GM23338 (cell line): ENCODE measurements at regions not wholly inside any gene's neighbourhood (a gene's known extent, or its start where the extent isn't known, plus 50 kb on each side); places are given as distances from the start of the nearest gene placed in this dataset.

Experiments used
- ATAC-seq: fragments of 200-7000 bp; cut with Tn5 transposase; 3 replicates; pipeline ENCODE4 v1.9.1; 2020
- DNase-seq: peaks from one replicate; pipeline ENCODE4 v3.0.0-alpha.2; 2015; ENCODE audit warnings: low spot score
- H2AFZ ChIP-seq: fragments of 200-600 bp; sonication (generic); 2 replicates; pipeline ENCODE4 v1.8.0; 2016; ENCODE audit warnings: antibody characterized with exemption, mild to moderate bottlenecking, moderate library complexity
- H3F3A ChIP-seq: fragments of 200-600 bp; sonication (generic); replicated peaks from 2 replicates; pipeline ENCODE4 v1.8.0; 2017; ENCODE audit warnings: antibody characterized with exemption, mixed run types, low read depth
- H3K27ac ChIP-seq: fragments of 200-600 bp; sonication (generic); 2 replicates; pipeline ENCODE4 v1.6.1; 2016; ENCODE audit warnings: low read depth
- H3K27me3 ChIP-seq: fragments of 200-600 bp; sonication (generic); 2 replicates; pipeline ENCODE4 v1.8.0; 2016; ENCODE audit warnings: mild to moderate bottlenecking, mixed run types, moderate library complexity; ENCODE audit not compliant: insufficient read depth
- H3K36me3 ChIP-seq: fragments of 200-600 bp; sonication (generic); 2 replicates; pipeline ENCODE4 v1.8.0; 2016; ENCODE audit warnings: mild to moderate bottlenecking; ENCODE audit not compliant: insufficient read depth
- H3K4me1 ChIP-seq: fragments of 200-600 bp; sonication (generic); 2 replicates; pipeline ENCODE4 v1.8.0; 2016; ENCODE audit warnings: mild to moderate bottlenecking, moderate library complexity; ENCODE audit not compliant: insufficient read depth
- H3K4me2 ChIP-seq: fragments of 200-600 bp; sonication (generic); 2 replicates; pipeline ENCODE4 v1.7.1; 2017; ENCODE audit warnings: mixed run types
- H3K4me3 ChIP-seq: fragments of 200-600 bp; sonication (generic); 2 replicates; pipeline ENCODE4 v1.6.1; 2016; ENCODE audit warnings: mixed run types
- H3K79me2 ChIP-seq: fragments of 200-600 bp; sonication (generic); replicated peaks from 2 replicates; pipeline ENCODE4 v1.8.0; 2017; ENCODE audit warnings: mild to moderate bottlenecking; ENCODE audit not compliant: insufficient read depth
- H3K9me2 ChIP-seq: fragments of 200-600 bp; sonication (generic); 2 replicates; pipeline ENCODE4 v1.8.0; 2017; ENCODE audit not compliant: insufficient read depth
- H4K20me1 ChIP-seq: fragments of 200-600 bp; sonication (generic); replicated peaks from 2 replicates; pipeline ENCODE4 v1.8.0; 2017; ENCODE audit warnings: mild to moderate bottlenecking; ENCODE audit not compliant: insufficient read depth
- H3K27ac Mint-ChIP-seq: 2 replicates; pipeline ENCODE4 v1.8.0; 2020; ENCODE audit warnings: inconsistent platforms, mild to moderate bottlenecking, moderate library complexity, mixed read lengths
- H3K27me3 Mint-ChIP-seq: 3 replicates; pipeline ENCODE4 v1.8.0; 2022; ENCODE audit warnings: low read depth, mild to moderate bottlenecking, moderate library complexity, mixed read lengths, inconsistent platforms; ENCODE audit not compliant: insufficient read depth, poor library complexity
- H3K36me3 Mint-ChIP-seq: 3 replicates; pipeline ENCODE4 v1.8.0; 2021; ENCODE audit warnings: low read depth, mild to moderate bottlenecking, inconsistent platforms, moderate library complexity, mixed read lengths
- H3K4me1 Mint-ChIP-seq: 3 replicates; pipeline ENCODE4 v1.8.0; 2020; ENCODE audit warnings: mild to moderate bottlenecking, inconsistent platforms, mixed read lengths
- H3K4me3 Mint-ChIP-seq: 3 replicates; pipeline ENCODE4 v1.8.0; 2021; ENCODE audit warnings: moderate library complexity, mild to moderate bottlenecking, inconsistent platforms, mixed read lengths
- H3K9me3 Mint-ChIP-seq: 3 replicates; pipeline ENCODE4 v1.8.0; 2020; ENCODE audit warnings: moderate library complexity, mild to moderate bottlenecking, inconsistent platforms, mixed read lengths
- CREB1 ChIP-seq: fragments of 250-450 bp; sonication (Bioruptor Pico); IDR thresholded peaks from 2 replicates; pipeline ENCODE4 v1.5.0; 2020; ENCODE audit warnings: low read depth, mild to moderate bottlenecking, moderate library complexity
- CTCF ChIP-seq, 2 experiments: fragments of 200-600 bp in 1 of 2; sonication (generic) in 1 of 2; conservative IDR thresholded peaks; 2 replicates each; pipeline versions ENCODE4 v1.5.1 to v1.6.1; 2016 to 2017; ENCODE audit warnings: antibody characterized with exemption in 2 of 2, low read depth in 2 of 2, mild to moderate bottlenecking in 2 of 2, moderate library complexity in 1 of 2
- EZH2 ChIP-seq: fragments of 200-600 bp; sonication (generic); IDR thresholded peaks from one replicate; pipeline ENCODE4 v1.8.0; 2017; ENCODE audit warnings: antibody characterized with exemption, mild to moderate bottlenecking, low read depth; ENCODE audit not compliant: unreplicated experiment
- EZH2phosphoT487 ChIP-seq: fragments of 200-600 bp; sonication (generic); IDR thresholded peaks from one replicate; pipeline ENCODE4 v1.8.1; 2018; ENCODE audit warnings: antibody characterized with exemption; ENCODE audit not compliant: unreplicated experiment
- JUNB ChIP-seq: IDR thresholded peaks from one replicate; pipeline ENCODE4 v1.6.1; 2016; ENCODE audit warnings: antibody characterized with exemption; ENCODE audit not compliant: unreplicated experiment
- NANOG ChIP-seq: IDR thresholded peaks from 2 replicates; pipeline ENCODE4 v1.6.1; 2016; ENCODE audit warnings: antibody characterized with exemption, borderline replicate concordance
- POLR2AphosphoS5 ChIP-seq: IDR thresholded peaks from 2 replicates; pipeline ENCODE4 v1.6.1; 2016; ENCODE audit warnings: antibody characterized with exemption, low read depth
- REST ChIP-seq: IDR thresholded peaks from one replicate; pipeline ENCODE4 v1.6.1; 2018; ENCODE audit warnings: antibody characterized with exemption; ENCODE audit not compliant: unreplicated experiment
- STAT1 ChIP-seq: IDR thresholded peaks from one replicate; pipeline ENCODE4 v1.6.1; 2016; ENCODE audit warnings: antibody characterized with exemption; ENCODE audit not compliant: unreplicated experiment
- ZNF114 ChIP-seq: fragments of 250-450 bp; sonication (Bioruptor Pico); IDR thresholded peaks from 2 replicates; pipeline ENCODE4 v1.5.0; 2020; ENCODE audit warnings: mild to moderate bottlenecking, moderate library complexity
- ZNF331 ChIP-seq: fragments of 250-450 bp; sonication (Bioruptor Pico); IDR thresholded peaks from 2 replicates; pipeline ENCODE4 v1.5.0; 2020; ENCODE audit warnings: low read depth, mild to moderate bottlenecking, moderate library complexity
- ZNF462 ChIP-seq: fragments of 250-450 bp; sonication (Bioruptor Pico); IDR thresholded peaks from 2 replicates; pipeline ENCODE4 v1.5.0; 2020; ENCODE audit warnings: mild to moderate bottlenecking, moderate library complexity
- TF ChIP-seq, protein P1 (sequence below): IDR thresholded peaks from 2 replicates; pipeline ENCODE4 v1.6.1; 2016; ENCODE audit warnings: antibody characterized with exemption

- no peaks in the 10 kb centered on the region for H4K20me1 ChIP-seq
- Mint-ChIP-seq H3K4me3 (no peak overlapping the region), H3K27me3 (peaks cover 5% of the 10 kb centered on the region), H3K27ac (no peak overlapping the region), H3K9me3 (no peaks in the 10 kb centered on the region; the same call in 2 of the 3 replicates), H3K36me3 (no peaks in the 10 kb centered on the region), H3K4me1 (peaks cover 5% of the 10 kb centered on the region)
- no peaks in the 10 kb centered on the region for H3K9me2 ChIP-seq
- DNase-seq: no peak
- H2AFZ ChIP-seq: no peak overlapping the region
- no peak overlapping the region for H3K4me3 ChIP-seq
- H3K27ac ChIP-seq: no peak overlapping the region
- ATAC-seq: no peak
- H3K79me2 ChIP-seq: no peaks in the 10 kb centered on the region
- TF ChIP-seq CREB1 (no peak), NANOG (no peak), CTCF (conservative IDR thresholded peaks at IDR 0.05; ENCODE audit: low read depth in 2 of 2) (no peak), STAT1 (no peak), EZH2phosphoT487 (no peak), POLR2AphosphoS5 (no peak), ZNF114 (CRISPR knock-in tag) (no peak), ZNF462 (no peak), JUNB (no peak), ZNF331 (CRISPR knock-in tag) (no peak), EZH2 (no peak), REST (no peak)
- TF ChIP-seq, protein P1, sequence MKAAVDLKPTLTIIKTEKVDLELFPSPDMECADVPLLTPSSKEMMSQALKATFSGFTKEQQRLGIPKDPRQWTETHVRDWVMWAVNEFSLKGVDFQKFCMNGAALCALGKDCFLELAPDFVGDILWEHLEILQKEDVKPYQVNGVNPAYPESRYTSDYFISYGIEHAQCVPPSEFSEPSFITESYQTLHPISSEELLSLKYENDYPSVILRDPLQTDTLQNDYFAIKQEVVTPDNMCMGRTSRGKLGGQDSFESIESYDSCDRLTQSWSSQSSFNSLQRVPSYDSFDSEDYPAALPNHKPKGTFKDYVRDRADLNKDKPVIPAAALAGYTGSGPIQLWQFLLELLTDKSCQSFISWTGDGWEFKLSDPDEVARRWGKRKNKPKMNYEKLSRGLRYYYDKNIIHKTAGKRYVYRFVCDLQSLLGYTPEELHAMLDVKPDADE: no peak
- H3K4me2 ChIP-seq: no peak overlapping the region
- no peaks in the 10 kb centered on the region for H3F3A ChIP-seq
- no peaks in the 10 kb centered on the region for H3K36me3 ChIP-seq
- no peaks in the 10 kb centered on the region for H3K27me3 ChIP-seq
- H3K4me1 ChIP-seq: no peaks in the 10 kb centered on the region
Measured at GRCh38 chr5:174872271-174872670, 147.9 kb downstream of the MSX2 start.
